ENCODE measurements at regions not wholly inside any gene's neighbourhood (a gene's known extent, or its start where the extent isn't known, plus 50 kb on each side); places are given as distances from the start of the nearest gene placed in this dataset.

GRCh38 chr2:2926009-2926857 lies 451.4 kb downstream of the EIPR1 start:
- TF ChIP-seq, protein P1, sequence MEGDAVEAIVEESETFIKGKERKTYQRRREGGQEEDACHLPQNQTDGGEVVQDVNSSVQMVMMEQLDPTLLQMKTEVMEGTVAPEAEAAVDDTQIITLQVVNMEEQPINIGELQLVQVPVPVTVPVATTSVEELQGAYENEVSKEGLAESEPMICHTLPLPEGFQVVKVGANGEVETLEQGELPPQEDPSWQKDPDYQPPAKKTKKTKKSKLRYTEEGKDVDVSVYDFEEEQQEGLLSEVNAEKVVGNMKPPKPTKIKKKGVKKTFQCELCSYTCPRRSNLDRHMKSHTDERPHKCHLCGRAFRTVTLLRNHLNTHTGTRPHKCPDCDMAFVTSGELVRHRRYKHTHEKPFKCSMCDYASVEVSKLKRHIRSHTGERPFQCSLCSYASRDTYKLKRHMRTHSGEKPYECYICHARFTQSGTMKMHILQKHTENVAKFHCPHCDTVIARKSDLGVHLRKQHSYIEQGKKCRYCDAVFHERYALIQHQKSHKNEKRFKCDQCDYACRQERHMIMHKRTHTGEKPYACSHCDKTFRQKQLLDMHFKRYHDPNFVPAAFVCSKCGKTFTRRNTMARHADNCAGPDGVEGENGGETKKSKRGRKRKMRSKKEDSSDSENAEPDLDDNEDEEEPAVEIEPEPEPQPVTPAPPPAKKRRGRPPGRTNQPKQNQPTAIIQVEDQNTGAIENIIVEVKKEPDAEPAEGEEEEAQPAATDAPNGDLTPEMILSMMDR (IDR thresholded peaks at IDR 0.05 in 8 of 11, conservative IDR thresholded peaks at IDR 0.05 in 3 of 11) = no peak
- TF ChIP-seq POLR2AphosphoS5 (IDR thresholded peaks at IDR 0.05) (no peak), POLR2A (IDR thresholded peaks at IDR 0.05) (no peak)

All from spleen (tissue), 7 donors.